ENCODE measurements at regions not wholly inside any gene's neighbourhood (a gene's known extent, or its start where the extent isn't known, plus 50 kb on each side); places are given as distances from the start of the nearest gene placed in this dataset.

DNA sequence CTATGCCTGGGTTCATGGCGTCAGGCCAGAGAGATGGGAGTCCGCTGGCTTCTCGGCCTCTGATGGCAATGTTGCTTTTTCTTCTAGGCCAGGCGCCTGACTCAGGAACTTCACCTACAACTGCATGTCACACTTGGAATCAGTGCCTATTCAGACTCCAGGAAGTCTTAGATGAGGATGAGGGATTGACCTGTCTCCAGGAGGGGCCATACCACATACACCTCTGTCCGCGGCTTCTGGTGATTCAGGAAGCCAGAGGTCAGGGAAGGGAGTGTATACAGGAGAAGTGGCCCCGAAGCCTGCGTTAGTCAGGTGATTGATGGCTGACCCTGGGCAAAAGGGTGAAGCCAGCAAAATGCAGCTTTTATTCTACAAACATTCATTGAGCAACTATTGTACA, 109.1 kb upstream of the RMDN2 start:
- TF ChIP-seq, protein P1, sequence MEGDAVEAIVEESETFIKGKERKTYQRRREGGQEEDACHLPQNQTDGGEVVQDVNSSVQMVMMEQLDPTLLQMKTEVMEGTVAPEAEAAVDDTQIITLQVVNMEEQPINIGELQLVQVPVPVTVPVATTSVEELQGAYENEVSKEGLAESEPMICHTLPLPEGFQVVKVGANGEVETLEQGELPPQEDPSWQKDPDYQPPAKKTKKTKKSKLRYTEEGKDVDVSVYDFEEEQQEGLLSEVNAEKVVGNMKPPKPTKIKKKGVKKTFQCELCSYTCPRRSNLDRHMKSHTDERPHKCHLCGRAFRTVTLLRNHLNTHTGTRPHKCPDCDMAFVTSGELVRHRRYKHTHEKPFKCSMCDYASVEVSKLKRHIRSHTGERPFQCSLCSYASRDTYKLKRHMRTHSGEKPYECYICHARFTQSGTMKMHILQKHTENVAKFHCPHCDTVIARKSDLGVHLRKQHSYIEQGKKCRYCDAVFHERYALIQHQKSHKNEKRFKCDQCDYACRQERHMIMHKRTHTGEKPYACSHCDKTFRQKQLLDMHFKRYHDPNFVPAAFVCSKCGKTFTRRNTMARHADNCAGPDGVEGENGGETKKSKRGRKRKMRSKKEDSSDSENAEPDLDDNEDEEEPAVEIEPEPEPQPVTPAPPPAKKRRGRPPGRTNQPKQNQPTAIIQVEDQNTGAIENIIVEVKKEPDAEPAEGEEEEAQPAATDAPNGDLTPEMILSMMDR (IDR thresholded peaks at IDR 0.05; ENCODE audit: insufficient read depth, low read depth, low read length) = no peak
- no peak for TF ChIP-seq EZH2 (IDR thresholded peaks at IDR 0.05; ENCODE audit: insufficient read depth, low read length)
